GM10248 (cell line): ENCODE measurements at regions not wholly inside any gene's neighbourhood (a gene's known extent, or its start where the extent isn't known, plus 50 kb on each side); places are given as distances from the start of the nearest gene placed in this dataset.

ENCODE experiments used
- CTCF ChIA-PET: fragments of 300-600 bp; sonication (Branson Sonifier 250); formaldehyde crosslinking; extraction: SDS; loops from one replicate; lab custom pipeline; 2021; ENCODE audit warnings: antibody characterized with exemption; lab: Yijun Ruan, JAX
- POLR2A ChIA-PET: fragments of 350-650 bp; sonication (Branson Sonifier 250); formaldehyde crosslinking; extraction: SDS; loops from one replicate; lab custom pipeline; 2020; ENCODE audit warnings: antibody characterized with exemption; lab: Yijun Ruan, JAX
- DNase-seq: peaks from one replicate; pipeline ENCODE4 v3.0.0; 2012; ENCODE audit errors: extremely low spot score
- TF ChIP-seq, protein P1 (sequence below): IDR thresholded peaks from 2 replicates; pipeline ENCODE4 v1.5.1; 2012; ENCODE audit warnings: mild to moderate bottlenecking, low read depth; ENCODE audit errors: extremely low read depth, missing control alignments, control extremely low read depth

DNA sequence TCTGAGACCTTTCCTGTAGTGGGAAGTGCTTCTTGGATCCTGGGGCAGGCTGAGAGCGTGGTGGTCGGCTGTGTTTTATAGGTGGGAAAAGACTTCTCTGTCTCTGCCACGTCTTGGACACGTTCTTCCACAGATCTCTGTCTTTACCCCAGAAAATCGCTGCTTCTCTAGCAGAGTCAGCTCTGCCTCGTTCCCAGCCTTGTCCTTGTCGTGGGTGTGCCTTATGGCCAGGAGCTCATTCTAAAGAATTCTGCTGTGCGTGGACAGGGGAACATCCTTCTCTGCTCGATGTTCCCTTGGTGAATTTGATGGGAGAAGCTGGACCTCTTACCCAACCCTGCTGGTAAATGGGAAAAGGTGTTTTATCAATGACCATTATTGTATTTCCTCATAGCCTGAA lies 433.1 kb upstream of the C2CD4B start:
- ChIA-PET POLR2A (no interaction called here), CTCF (no interaction called here)
- TF ChIP-seq, protein P1, sequence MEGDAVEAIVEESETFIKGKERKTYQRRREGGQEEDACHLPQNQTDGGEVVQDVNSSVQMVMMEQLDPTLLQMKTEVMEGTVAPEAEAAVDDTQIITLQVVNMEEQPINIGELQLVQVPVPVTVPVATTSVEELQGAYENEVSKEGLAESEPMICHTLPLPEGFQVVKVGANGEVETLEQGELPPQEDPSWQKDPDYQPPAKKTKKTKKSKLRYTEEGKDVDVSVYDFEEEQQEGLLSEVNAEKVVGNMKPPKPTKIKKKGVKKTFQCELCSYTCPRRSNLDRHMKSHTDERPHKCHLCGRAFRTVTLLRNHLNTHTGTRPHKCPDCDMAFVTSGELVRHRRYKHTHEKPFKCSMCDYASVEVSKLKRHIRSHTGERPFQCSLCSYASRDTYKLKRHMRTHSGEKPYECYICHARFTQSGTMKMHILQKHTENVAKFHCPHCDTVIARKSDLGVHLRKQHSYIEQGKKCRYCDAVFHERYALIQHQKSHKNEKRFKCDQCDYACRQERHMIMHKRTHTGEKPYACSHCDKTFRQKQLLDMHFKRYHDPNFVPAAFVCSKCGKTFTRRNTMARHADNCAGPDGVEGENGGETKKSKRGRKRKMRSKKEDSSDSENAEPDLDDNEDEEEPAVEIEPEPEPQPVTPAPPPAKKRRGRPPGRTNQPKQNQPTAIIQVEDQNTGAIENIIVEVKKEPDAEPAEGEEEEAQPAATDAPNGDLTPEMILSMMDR = no peak
- no peak for DNase-seq

GRCh38 chr15:62599791-62600777 lies 435.0 kb upstream of the C2CD4B start:
- ChIA-PET CTCF (no interaction called here), POLR2A (no interaction called here)
- no peak for DNase-seq
- TF ChIP-seq, protein P1 = no peak

DNA sequence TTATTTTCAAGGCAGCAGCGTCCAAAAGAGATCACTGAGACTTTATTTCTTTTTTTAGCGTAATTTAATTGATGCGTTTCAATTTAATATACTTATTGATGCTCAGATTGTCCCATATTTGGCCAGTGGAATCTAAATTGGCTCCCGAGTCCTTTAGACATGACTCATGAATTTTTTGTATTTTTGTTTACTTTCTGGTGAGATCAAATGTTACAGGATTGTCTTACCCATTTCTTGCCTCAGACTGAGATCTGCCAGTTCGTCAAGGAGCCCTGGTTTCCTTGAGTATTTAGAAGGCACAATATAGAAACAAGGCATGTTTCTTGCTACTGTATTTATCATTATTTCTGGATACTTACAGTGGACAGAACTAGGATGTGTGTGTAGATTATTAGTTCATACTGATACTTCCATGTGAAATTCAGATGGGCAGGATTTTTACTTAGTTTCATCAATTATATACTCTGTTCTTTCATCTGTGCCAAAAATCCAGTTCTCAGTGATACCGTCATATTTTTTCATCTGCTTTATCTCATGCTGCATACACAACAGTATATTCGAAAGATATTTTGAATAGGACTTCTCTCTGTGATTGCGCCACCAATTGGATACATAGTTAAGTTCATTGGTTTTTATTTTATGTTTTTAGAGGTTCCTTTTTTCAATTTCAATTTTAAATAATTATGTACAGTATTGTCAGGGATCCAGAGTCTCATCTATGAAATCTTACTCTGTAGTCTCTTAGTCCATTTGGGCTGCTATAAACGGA lies 436.9 kb upstream of the C2CD4B start:
- DNase-seq = no peak
- TF ChIP-seq, protein P1 = no peak
- POLR2A ChIA-PET = no interaction called here
- CTCF ChIA-PET = no interaction called here

DNA sequence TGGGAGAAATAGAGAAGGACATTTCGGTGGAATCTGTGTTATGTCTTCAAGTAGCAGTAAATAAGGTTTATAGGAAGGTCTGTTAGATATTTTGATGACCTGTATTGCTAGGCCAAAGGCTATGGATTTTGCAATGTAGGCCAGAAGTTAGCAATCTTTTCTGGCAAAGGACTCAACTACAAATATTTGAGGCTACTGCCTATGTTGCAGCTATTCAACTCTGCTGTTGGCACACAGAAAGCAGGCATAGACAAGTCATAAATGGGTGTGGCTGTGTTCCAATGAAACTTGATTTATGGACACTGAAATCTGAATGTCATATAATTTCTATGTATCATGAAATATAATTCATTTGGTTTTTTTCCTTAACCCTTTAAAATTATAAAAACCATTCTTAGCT lies 438.7 kb upstream of the C2CD4B start:
- DNase-seq = no peak
- TF ChIP-seq, protein P1 = no peak
- ChIA-PET POLR2A (no interaction called here), CTCF (interaction anchor here (2.9 kb wide), 1 partner anchor 18 kb away, joined by 8 read pairs; no protein-coding TSS in a partner anchor)

DNA sequence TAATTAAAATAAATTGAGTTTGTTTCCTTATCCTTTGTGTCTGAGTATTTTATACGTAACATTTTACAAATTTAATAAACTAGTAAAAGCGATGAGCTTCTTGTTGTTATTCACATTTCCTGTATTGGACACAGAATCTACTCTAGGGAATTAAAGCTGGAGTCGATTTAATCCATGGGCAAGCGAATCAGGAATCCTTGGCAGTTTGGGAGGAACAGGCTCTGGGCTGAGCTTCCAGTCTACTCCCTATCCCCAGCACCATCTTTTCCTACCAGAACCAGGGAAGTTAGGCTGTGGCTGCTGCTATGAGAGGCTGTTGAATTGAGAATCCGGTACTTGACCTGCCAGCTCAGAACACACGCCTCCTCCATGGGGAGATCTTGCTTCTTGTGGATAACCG lies 437.3 kb upstream of the TPM1 start:
- no peak for DNase-seq
- TF ChIP-seq, protein P1 = no peak
- CTCF ChIA-PET = interaction anchor here (2.9 kb wide), 1 partner anchor 19 kb away, joined by 8 read pairs; no protein-coding TSS in a partner anchor
- POLR2A ChIA-PET = no interaction called here

DNA sequence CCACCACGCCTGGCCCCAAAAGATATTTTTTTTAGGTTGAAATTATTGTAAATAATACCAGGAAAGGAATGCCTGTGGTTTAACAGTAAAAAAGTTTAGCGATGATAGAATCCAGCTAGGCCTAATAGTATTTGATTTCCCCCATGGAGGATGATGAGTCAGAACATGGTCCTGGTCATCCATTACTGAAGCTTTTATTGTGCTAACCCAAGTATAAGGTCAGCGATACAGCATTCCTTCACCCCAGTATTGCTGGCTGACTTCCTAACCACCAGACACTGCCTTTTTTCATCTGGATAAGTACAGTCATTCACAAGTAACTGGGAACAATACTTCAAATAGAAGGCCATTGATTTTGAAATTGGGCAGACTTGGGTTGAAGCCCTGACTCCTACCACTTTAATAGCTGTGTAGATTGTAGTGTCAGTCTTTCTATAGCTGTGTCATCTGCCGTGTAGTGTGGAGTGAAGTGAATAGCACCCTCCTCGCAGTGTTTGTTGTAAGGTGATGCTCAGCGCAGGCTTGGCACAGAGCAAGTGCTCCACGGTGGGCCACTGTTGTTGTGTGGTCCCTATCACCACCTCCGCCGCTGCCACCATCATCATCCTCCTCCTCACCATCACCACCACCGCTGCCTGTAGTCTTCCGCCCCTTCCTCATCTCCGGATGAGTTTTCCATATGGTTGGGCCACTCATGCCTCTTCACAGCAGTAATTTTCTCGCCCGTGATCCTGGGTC lies 436.0 kb upstream of the TPM1 start:
- ChIA-PET POLR2A (no interaction called here), CTCF (no interaction called here)
- no peak for DNase-seq
- TF ChIP-seq, protein P1 = no peak
